GM19351 (cell line): ENCODE measurements at regions not wholly inside any gene's neighbourhood (a gene's known extent, or its start where the extent isn't known, plus 50 kb on each side); places are given as distances from the start of the nearest gene placed in this dataset.
A peak's percentile ranks its signal among the peaks of the same experiment; 100 is the strongest.
"Not testable (repeated sequence)": the region's sequence is repeated elsewhere in the genome, so short reads cannot be mapped to it uniquely, and the experiment has no call there.

Experiments used
- ATAC-seq: cut with Tn5 transposase; IDR thresholded peaks from one replicate; pipeline ENCODE4 v1.9.1; 2021; ENCODE audit warnings: mild to moderate bottlenecking, moderate library complexity; ENCODE audit not compliant: unreplicated experiment

DNA sequence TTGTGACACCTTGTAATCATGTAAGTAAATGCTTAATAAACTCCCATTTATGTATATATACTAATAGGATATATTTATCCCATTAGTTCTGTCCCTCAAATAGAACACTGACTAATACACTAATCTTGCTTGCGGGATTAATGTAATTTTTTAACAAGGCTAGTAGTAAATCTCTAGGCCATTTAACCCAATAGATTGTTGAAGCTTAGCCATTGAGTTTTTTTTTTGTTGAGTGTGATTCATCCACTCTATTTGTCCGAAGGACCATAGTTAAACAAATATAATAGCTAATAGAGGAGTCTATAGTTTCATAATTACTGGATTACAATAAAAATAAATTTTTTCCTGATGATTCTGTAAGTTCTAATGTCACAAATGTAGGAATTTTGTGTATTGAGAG lies 474.4 kb downstream of the CDH9 start:
- no peak for ATAC-seq

DNA sequence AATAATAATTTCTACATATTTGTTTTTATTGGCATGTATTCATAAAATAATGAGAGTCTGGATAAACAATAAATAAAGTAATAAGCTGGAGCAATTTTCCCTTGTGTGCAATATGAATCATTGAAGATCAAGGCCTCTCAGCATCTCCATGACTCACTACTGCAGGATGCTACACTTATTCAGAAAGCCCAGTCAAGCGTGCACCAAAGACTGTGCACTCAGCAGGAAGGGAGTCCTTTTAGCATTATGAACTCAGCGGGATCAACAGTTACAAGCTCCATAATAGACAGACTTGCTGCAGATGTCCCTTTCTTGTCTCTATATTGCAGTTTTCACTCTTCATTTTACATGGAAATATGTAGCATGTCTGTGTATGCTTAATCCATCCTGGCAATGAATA lies 485.3 kb downstream of the CDH9 start:
- no peak for ATAC-seq

DNA sequence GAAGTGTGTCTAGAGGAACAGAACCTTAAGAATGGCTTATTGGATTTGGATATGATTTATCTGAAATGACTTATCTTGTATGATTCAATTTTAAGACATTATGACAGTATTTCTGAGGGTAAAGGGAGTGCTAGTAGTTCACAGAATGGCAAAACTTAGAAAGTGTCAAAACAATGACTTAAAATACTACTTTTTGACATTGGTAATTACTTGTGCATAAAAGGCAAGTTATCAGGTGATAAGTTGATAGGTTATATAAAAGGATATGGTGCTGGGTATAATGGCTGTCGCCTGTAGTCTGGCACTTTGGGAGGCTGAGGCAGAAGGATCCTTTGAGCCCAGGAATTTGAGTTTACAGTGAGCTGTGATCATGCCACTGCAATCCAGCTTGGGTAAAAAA lies 494.4 kb downstream of the CDH9 start:
- ATAC-seq: no peak

DNA sequence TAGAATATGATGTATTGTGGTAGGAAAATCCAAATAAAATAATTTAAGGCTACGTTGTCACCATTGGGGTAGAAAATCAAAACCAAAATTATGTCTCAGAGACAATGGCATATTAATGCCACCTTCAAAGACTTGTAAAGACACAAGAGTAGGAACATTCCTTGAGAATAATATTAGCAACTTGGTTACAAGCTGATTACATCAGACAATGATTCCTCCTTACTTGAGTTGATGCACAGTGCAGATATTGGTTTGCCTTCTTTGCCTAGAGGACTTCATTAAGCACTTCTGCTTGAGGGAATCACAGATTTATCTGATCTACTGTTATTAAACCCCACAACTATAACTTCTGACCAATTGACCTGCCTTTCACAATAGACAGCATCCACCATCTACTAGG lies 500.2 kb downstream of the CDH9 start:
- no peak for ATAC-seq

DNA sequence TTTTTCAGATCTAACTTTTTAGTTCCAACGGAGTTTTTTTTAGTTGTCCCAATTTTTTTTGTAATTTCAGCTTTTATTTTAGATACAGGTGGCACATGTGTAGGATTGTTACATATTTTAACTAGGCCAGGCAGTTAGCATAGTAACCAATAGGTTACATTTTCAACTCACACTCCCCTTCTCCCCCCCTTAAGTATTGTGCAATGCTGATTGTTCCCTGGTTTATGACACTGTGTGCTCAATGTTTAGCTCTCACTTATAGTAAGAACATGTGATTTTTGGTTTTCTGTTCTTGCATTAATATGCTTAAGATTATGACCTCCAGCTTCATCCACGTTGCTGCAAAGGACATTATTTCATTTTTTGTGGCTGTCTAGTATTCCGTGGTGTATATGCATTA lies 503.2 kb downstream of the CDH9 start:
- ATAC-seq: no peak

DNA sequence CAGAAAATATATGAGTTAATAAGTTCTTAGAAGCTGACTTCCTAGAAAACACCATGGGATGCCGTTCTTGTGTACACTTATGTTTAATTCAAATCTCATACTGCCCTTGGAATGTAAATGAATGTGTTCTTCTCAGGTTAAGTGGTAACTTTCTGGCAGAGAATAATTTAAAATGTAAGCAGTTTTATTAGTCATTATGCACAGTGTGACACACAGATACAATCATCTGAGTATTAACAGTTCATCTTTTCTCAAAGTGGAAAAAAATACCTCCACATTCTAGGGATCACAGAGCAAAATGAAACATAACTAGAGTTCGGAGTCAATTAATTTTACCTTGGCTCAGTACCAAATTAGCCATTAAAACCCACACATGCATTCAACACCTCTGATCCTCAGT lies 508.1 kb downstream of the CDH9 start:
- ATAC-seq: no peak

DNA sequence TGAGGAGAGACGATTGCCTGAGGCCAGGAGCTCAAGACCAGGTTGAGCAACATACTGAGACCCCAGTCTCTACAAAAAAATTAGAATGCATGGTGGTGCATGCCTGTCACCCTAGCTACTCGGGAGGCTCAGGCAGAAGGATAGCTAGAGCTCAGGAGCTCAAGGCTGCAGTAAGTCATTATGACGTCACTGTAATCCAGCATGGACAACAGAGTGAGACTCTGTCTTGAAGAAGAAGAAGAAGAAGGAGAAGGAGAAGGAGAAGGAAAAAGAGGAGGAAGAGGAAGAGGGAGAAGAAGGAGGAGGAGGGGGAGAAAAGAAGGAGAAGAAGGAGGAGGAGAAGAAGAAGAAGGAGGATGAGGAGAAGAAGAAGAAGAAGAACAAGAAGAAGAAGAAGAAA lies 519.1 kb downstream of the CDH9 start:
- ATAC-seq: no peak

DNA sequence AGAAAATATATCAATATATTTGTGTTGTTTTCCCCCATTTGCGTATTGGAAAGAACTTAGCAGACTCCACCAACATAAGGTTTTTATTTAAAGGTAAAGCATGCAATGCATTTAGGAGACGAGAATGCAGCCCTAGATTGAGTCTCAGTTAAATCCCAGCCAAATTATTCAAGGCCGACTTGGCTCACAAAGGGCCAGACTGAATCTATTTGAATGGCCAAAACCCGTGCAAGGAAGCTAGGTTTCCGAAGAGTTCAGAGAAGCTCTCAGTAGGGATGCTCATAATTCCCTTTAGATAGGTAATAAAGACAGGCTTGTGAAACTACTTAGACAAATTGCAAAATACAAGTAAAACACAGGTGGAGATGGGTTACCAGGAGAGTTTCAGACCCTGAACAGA lies 520.3 kb downstream of the CDH9 start:
- ATAC-seq: no peak

DNA sequence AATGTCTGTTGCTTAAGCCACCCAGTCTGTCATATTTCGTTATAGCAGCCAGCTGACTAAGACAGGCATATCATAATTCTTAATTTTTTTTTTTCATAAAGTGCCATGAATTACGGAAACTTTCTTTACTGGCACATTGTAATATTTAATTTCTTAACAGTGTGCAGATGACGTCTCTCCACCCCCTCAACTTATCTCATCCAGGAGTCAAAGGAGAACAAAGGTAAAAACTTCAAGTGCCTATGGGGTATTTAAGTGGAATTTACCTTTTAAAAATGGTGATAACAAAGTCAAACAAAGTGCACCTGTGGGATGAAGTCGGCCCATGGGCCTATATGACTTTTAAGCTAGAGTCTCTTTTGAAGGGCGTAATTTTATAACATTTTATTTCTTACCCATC lies 539.4 kb downstream of the CDH9 start:
- ATAC-seq: no peak

DNA sequence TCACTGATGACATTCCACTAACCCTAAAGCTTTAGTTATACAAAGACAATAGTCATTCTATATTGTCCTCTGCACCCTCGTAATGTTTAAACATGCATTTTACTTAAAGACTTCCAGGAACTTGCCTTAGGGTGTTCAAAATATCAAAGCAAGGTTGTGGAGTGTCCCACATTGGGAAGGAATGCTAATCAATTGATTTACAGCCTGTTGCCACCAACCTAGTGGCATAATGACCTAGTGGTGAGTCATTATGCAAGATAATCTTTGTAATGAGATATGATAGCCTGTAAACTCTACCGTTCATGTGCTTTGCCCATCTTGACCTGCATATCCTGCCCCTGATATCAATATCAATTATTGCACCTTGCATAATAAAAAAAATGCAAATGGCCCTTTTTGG lies 542.9 kb downstream of the CDH9 start:
- ATAC-seq: no peak

DNA sequence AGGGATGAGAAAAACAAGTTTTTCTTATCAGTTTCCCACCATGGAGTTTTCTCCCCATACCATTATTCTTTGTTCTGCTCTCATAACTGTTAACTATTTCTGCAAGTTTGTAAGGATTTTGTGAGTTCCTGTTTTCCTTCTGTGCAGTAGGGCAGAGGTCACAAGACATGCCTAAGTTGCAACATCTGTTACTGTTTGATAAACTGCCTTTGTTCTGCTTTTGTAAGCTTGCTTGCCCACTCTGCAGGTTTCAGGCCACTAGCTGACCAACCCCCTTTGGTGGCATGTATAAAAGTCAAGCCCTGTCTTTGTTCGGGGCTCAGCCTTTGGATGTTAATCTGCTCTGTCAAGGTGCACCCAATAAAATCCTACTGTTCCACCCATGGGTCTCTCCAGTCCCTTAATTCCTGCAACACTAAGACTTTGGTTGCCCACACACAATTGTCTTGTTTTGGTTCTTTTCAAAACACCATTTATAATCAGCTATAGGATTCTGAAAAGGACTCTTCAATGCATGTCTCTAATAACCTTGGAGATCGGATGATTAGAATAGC lies 545.4 kb downstream of the CDH9 start:
- no peak for ATAC-seq

DNA sequence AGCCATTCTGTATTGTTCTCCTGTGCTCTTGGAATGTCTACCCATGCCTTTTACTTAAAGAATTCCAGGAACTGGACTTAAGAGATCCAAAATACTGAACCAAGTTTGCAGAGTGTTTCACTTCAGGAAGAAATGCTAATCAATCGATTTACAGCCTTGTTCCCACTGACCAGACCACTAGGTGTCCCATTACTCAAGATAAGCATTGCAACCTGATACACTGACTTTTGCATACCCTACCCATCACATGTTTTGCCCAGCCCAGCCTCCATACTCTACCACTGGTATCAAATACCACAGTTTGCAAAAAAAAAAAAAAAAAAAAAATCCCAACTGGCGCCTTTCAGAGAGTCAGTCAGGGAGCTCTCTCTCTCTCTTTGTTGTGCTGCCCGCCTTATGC lies 550.8 kb downstream of the CDH9 start:
- ATAC-seq: no peak

DNA sequence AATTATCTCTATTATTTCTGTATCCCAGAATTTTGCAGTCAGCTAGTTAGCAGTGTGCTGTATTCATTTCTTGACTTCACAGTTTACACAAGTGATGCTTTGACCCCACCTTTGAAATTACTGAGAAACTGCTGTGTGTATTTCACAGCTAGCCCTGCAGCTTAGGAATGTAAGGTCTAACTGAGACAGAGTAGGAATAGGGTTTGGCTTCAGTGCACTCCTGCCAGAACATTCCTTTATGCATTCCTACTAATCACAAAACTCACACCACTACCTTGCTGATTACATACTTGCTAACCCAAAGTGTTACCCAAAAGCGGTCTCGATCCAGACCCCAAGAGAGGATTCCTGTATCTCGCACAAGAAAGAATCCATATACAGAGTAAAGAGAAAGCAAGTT lies 551.8 kb downstream of the CDH9 start:
- no peak for ATAC-seq

DNA sequence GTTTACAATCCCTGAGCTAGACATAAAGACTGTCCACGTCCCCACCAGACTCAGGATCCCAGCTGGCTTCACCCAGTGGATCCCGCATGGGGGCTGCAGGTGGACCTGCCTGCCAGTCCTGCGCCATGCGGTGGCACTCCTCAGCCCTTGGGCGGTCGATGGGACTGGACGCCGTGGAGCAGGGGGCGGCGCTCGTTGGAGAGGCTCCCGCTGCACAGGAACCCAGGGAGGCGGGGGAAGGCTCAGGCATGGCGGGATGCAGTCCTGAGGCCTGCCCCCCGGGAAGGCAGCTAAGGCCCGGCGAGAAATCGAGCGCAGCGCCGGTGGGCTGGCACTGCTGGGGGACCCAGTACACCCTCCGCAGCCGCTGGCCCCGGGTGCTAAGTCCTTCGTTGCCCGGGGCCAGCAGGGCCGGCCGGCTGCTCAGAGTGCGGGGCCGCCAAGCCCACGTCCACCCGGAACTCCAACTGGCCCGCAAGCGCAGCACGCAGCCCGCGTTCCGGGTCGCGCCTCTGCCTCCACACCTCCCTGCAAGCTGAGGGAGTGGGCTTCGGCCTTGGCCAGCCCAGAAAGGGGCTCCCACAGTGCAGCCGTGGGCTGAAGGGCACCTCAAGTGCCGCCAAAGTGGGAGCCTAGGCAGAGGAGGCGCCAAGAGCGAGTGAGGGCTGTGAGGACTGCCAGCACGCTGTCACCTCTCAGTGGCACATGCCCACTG lies 553.1 kb downstream of the CDH9 start:
- ATAC-seq: not testable (repeated sequence)

DNA sequence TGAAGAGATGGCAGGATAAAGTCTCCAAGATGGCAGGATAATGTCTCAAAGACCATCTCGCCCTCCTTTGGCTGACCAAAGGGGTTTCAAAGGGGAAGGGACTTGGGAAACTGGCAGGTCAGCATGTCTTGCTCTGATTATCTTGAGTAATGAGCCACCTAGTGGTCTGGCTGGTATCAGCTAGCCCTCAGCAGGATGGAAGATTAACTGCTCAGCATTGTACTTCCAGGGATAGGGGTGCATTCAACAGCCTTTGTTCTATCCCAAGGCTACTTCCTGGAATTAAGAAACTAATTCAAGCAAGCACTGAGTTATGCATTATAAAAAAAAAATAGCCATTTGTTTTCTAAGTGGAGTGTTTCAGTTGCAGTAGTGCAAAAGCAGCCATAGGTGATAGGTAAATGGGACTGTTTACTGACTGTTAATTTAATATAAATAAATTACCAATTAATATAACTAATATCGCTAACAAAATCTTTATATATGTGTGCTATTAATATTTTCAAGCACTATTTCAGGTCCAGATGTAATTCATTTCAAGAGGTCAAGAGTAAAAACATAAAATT lies 555.5 kb downstream of the CDH9 start:
- peak; percentile 73 for ATAC-seq

DNA sequence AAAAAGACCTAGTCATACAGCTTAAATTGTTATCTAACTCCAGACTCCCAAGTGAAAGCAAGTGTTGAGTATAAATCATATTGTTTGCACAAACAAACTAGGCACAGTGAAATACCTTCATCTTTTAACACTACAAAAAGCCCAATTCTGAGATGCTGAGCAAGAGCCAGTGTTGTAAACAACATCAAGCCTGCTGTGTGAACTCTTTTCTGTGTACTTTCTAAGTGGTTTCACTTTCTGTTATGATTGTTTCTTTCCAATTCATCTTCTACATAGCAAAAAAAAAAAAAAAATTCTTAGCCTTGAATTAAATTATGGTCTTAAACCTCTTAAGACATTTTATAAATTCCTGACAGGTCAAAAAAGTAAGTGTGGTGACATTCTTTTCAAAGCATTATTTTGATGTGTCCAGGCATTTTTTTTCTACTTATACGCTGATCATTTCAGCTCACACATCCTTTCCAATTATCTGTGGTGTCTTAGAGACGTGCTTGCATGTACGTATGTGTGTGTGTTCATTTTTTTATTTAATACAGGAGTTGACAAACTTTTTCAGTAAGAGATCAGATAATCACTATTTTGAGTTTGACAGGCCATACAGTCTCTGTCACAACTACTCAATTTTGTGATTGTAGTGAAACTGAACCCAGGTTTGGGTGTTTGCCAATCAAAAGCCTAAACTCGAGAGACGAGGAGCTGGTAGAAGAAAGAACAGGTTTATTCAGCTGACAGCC lies 556.1 kb downstream of the CDH9 start:
- no peak for ATAC-seq

DNA sequence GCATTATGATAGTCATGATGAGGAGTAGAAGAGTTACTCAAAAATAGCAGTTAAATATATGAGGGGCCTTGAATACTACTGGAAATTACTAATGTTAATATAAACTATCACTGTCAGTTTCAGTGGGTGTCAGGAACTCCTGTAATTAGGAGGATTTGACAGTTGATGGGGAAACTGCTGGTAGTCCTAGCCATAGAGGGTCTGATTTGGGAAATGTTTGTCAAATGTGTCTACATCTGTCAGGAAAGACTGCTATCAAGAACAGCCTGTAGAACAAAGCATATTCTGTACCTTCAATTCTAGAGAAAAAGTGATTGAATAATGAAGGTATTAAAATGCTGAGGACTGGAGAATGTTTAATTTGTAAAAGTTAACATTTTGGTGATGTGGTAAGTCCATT lies 567.9 kb downstream of the CDH9 start:
- no peak for ATAC-seq

DNA sequence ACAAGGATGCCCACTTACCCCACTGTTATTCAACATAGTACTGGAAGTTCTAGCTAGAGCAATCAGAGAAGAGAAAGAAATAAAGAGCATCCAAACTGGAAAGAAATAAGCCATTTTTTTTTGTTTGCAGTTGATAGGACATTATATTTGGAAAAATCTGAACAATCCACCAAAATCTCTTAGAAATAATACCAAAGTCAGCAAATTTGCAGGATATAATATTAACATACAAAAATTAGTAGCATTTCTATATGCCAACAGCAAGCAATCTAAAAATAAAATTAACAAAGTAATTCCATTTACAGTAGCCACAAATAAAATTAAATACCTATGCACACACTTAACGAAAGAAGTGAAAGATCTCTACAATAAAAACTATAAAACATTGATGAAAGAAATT lies 599.3 kb downstream of the CDH9 start:
- no peak for ATAC-seq

DNA sequence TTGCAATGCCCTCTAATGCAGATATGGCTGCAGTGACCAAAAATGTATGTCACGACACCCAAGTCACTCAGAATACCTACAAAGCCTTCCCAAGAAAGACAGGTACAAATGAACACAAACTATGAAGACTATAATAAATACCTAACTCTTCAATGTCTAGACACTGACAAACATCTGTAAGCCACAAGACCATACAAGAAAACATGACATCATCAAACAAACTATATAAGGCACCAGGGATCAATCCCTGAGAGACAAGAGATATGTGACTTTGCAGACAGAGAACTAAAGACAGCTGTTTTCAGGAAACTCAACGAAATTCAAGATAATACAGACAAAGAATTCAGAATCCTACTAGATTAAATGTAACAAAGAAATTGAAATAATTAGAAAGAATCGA lies 603.7 kb downstream of the CDH9 start:
- ATAC-seq: no peak

DNA sequence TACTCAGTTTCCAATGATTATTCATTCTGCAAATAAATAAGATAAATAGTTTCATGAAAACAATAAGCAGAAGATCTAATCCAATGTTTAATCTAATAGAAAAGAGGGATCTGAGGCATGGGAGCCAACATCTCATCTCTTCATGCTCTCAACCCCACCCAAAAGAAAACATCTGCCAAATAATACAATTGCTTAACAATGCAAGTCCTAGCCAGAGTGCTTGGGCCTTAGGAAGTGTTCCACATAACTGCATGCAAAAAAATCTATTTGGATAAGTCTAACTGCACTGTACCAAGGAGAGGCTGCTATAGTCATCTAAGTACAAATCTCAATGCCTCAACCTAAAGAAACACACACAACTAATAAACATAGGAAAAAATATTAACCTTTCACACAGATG lies 606.0 kb downstream of the CDH9 start:
- ATAC-seq: no peak

DNA sequence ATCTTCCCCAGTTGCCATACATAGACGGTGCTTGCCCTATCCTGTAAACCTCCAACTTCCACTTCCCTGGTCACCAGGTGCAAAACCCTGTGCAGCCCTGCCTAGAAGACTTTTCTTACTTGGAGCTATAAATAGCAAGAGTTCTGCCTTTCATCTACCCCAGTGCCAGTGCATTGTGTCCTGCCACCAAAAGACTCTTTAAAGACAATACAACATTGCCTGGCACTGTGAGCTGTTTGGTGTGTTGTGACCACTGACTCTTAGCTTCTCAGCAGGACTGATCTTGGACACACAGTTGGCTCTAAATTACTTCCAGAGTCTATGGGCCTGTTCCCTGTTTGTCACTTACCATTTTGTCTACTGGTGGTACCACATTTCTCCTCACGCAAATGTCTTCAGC lies 608.1 kb downstream of the CDH9 start:
- no peak for ATAC-seq

DNA sequence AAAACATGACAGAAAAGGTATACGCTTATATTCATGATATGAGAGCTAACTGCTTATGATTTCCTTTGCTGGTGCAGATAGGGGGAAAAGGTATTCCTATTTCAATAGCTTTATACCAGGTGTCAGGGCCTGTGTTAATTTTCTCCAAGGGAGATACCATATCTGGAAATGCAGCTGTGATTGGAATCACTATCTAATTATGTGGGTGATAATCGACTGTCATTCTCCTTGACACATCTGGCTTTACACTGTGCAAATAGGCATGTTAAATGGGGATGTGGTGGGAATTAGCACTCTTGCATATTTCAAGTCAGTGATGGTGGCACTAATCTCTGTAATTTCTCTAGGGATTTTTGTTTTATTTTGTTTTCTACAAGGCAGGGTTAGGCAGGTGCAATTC lies 611.1 kb downstream of the CDH9 start:
- no peak for ATAC-seq
